HUDEP-2 (cell line): ENCODE measurements at regions not wholly inside any gene's neighbourhood (a gene's known extent, or its start where the extent isn't known, plus 50 kb on each side); places are given as distances from the start of the nearest gene placed in this dataset.

Source experiments
- DNase-seq, 76 experiments: peaks; one replicate each; lab custom pipeline; 2025; ENCODE audit not compliant: unreplicated experiment in 76 of 76; lab: John Stamatoyannopoulos, UW

DNA sequence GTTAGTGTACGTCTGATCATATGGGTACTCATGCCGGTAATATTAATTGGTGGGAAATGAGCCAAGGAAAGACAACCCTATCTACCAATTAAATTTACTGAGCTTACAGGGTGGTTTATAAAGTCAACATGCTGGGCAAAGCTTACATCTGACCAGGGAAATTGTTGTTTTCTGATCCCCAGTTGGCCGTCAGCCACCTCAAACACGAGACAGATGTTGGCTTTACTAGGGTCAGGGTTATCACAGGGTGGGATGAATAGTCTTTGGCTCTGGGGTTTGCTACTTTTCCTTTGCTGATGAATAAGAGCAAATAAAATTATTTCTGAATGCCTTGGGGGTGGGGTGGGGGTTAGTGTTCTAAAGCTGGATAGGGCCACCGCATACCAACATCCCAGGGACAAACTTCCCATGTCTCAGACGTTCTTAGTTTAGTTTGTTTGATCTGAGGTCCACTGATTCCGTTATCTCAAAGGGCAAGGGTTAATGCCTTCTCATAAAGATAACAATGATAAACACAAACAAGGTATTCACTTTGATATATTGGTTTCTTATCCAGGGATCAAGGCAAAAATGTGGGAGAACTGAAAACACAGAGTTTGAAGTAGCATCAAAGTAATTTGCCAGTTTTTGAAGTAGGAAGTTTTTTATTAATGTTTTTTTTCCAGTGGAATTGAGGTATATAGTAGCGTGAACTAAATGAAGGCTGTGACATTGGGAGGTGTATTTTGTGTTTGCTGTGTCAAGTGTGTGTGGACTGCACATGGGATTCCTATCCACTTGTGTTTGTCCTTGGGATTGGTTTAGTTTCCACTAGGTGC is 109.1 kb upstream of the RPS23 start:
- no peak for DNase-seq

DNA sequence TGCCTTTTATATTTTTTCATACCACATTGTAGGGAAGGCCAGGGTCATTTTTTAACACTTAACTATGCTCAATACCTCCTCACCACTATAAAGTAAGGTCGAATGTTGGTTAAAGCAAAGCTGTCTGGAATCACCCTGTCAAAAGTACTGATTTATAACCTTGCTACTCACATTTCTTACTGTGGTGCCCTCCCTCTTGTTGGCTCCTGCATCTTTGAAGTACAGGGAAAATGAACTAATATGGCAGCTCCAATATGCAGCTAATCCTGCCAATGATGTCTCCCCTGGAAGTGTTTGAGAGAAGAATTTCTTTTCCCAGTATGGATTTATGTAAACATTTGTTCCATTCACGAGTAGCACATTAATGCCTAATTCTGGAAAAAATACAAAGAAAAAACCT is 108.4 kb upstream of the RPS23 start:
- no peak for DNase-seq

DNA sequence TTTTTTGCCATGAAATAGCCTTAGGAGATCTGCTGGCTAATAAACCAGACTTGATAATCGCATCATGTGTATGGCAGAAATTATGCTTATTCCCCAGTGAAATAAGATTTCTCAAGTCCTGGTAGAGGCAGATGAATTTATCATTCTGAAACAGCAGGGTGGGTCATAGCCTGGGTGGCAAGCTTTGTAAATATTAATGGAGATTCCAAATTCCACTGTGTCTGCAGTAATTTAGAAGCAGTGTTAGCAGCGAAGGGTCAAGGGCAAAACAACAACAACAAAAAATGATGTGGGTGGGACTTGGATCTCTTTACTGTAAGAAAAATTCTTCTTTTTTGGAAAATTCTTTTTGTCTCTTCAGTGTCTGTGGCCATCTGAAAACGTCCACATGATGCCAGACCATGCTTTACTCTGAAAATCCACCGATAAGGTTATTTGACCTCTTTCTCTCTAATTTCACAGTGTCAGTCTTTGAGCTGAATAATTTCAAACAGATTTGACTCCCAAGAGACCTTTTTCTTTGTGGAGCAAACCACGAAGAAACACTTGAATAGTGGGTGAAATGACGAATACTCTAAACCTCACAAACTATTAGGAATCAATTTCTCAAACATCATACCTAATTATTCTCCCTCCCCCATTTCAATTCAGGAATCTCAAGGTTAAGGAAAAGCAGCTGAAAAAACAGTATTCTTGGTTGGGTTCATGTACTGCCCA is 106.0 kb upstream of the RPS23 start:
- no peak for DNase-seq

DNA sequence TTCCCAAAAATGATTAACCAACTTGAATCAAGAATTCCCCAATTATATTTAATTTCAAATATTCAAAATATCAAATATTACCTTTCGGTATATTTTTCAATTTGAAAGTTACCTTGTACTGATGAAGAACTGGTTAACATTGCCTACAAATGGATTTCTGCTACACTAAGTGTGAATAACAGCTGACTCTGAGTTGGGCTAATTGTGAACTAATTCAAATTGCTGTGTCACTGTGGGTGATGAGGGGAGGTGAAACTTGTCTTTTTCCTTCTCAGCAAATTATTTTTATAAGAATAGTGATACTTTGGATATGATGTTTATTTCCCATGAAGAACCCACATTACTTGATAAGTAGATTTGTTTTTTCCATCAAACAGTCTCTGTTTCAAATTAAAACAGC is 103.4 kb upstream of the RPS23 start:
- DNase-seq = no peak

DNA sequence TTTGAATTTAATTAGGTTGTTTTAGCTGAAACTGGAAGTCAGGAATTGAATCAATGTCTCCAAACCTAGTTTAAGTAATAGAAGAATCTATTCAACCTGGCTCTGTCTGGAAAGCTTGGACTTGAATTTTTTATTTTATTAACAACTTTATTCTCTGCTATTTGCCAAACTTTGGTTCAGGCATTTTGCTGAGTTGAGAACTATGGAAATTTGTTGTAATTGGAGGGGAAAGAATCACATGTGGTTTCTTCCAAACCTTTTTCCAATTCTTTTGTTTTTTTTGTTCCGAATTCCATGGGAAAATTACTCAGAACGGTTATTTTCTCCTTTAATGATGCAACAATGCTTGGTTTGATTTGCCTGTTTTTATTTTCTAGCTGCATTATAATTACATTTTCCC is 98.2 kb upstream of the RPS23 start:
- no peak for DNase-seq

DNA sequence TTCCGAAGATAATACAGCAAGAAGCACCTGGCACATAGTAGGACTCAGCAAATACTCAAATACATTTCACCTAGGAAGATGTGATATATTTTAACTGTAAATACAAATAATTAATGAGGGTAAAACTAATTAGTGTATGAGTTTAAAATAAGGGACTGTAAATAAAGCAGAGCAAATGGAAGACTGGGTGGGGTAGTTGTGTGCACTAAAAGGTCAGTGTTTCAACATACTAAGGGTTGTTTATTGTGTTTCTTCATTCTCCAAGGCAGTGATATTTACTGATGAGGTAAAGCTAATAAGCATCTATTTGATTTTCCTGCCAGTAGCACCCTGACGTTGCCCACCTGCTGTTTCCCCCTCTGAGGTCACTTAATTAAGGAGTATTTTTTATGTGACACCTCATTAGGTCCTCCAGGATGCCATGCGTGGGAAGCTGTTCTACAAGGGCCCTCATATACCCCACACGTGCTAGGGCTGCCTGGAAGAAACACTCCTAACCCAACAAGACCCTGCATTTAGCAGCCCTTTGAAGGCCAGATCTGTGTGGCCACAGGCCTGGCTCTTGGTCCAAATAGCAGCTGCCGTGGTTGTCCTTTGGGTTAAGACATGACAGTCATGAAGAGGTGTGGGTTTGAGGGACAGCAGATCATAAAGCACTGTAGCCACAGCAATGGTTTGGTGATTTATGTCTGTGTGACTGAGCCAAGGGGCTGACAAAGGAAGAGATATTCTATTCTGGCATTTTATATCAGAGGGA is 97.5 kb upstream of the RPS23 start:
- DNase-seq = no peak

DNA sequence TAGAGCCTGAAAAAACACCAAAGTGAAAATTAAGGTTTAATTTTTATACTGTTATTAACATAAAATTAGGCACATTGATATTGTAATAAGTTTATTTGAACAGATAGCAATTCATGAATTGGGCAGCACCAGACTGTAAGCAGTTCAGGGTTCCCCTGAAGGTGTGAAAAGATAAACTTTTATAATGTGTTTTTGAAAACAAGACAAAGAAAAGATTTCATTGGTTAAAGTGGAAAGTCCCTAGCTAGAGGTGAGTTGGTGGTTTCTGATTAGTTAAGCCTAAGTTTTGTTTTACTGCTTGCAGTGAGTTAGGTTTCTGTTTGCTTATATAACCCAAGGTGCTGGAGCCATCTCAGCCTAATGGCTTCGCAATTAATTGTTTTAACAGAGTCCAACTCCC is 96.5 kb upstream of the RPS23 start:
- DNase-seq = no peak

DNA sequence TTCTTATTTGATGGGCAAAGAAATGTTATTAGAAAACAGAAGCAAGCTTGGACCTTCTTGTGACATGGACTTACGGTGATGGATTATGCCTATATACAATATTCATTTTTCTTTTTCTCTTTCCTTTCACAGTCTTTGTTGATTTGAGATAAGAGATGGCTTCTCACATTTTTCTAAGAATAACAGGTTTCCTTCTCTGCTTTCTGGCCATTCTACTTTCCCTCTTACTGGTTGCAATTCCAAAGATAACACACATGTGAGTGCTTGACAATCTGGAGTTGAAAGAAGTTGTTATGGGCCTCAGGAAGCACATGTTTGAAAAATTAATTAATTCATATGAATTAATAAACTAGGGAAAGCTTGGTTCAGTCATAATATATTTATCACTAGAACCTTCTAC is 89.8 kb upstream of the RPS23 start:
- DNase-seq = no peak

DNA sequence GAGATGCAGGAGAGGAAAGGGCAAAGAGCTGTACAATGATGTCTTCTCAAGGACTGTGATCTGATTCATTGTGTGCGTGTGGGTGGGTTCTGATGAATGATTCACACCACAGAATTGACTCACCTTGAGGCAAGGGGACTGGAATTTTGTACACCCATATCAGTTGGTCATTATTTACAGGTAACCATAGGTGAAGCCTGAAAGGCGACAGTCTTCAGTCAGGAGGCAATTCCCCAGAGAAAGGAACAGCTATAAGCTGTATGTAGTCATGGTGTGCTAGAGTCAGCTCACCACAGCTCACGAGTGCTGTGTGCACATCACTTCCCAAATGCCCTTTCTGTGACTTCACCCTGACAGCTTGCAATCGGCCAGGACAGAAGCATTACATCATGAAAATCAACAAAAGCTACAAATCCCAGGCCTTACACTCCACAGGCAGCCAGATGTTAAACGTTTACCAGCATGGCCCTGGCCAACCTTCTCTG is 87.6 kb upstream of the RPS23 start:
- DNase-seq = no peak

DNA sequence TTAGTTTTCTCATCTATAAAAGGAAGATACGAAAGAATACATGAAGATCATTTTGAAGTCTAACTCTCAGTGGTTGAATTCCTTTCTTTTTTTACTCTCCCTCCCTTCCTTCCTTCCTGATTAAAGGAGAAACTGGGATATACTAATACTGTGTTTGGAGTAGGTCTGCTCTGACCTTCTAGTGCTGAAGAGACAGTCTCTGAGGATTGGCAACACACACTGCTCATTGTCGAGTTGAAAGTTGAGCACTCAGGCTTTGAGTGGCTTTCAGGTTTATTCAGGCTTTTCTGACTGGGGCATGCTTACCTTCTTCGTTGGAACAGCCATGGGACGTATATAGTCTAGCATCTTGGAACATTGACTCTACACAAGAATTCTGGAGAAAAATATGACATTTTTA is 86.9 kb upstream of the RPS23 start:
- no peak for DNase-seq

DNA sequence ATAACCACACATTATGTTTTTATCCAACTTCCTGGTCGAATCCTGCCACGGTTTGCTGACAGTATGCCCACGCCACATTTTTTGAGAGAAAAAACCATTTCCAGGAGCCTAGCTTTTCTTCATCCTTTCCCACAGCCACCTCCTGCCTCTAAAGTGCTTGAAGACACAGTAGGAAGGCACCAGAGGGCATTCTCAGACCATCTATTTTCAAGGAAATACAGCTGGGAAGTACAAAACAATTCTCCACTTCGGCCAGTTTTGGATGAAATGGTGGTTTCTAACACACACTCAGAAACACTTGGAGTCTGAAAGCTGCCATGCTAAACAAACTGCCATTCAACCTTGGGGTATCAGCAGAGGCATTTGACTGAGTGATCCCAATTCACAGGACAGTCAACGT is 86.3 kb upstream of the RPS23 start:
- no peak for DNase-seq

DNA sequence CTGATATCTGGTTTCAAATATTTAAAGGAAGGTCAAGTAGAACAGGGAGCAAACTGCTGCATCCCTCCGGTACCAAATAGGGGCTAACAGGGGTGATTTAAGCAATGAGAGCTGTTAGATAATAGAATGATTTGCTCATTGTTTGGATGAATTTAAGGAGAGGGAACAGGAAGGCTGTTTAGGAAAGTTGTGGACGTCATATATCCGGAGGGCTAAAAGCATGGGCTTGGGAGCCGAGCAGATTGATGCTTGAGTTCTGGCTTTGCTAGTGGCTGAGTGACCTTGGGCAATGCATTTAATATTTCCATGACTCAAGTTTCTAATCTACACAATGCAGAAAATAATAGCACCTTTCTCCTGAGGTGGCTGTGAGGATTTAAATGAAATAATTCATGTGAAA is 85.4 kb upstream of the RPS23 start:
- DNase-seq = no peak

DNA sequence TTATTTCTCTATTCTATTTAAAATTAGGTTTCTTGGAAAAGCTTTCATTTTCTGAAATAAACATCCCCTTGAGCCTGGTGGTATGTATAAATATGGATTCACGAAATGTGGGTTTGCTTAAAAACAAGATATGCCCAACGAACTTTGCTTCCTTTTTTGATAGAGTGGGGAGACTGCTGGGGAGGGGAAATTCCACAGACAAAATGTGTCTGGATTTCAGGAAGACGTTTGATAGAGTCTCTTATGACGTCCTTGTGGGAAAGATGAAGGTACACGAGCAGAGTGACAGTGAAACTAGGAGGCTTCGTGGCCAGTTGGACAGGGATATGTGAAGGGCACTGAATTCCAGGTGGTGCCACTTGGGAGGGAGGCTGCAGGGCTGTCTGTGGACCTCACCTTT is 84.5 kb upstream of the RPS23 start:
- no peak for DNase-seq

DNA sequence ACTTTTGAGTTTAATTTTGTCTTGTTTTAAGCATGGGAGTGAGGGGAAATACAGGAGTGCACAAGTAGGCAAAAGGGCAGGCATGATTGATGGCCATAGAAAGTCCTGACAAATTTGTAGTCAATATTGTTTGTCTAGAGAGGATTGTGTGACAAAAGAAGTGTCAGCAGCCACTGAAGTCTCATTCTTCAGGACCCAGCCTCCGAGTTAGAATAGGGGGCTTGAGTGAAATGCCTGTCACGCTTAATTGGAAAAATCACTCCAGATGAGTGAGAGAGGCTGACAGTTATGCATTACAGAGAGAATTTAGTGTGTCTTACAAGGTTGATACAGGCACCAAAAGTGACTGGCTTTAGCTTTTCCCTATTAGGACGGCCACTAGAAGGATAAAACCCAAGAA is 81.9 kb upstream of the RPS23 start:
- DNase-seq = no peak

DNA sequence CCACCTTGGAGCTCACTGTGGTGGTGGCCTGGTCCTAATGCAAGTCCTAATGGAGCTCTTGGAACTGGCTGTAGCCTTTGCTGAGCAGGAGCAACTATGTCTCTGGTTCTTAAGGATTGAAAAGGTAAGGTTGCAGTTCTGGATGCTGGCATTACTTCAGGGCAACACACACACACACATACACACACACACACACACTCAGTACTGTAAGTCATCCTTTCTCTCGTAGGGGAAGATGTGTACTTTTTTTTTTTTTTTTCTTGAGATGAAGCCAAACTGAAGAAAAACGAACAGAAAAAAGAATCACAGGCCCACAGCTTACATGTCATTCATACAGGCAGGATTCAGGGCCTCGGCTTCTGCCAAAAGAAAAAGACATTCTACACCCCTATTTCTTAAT is 81.1 kb upstream of the RPS23 start:
- no peak for DNase-seq

DNA sequence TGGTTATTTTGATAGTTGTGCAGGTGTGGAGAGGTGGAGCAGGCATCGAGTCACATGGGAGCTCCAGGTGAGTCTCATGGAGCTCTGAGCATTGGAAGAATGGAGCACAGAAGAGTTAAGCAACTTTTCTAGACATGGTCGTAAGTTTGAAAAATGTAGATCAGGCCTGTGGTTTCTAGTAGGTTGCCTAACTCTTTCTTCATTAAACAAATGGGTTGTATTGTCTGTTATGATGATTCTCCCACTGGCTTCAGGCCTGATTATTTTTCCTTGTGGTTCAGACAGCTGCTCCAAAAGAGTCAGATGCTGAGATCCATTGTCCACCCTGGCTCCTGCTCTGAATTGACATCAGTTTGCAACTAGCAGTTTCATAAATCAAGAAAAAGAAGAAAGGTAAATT is 80.3 kb upstream of the RPS23 start:
- no peak for DNase-seq

DNA sequence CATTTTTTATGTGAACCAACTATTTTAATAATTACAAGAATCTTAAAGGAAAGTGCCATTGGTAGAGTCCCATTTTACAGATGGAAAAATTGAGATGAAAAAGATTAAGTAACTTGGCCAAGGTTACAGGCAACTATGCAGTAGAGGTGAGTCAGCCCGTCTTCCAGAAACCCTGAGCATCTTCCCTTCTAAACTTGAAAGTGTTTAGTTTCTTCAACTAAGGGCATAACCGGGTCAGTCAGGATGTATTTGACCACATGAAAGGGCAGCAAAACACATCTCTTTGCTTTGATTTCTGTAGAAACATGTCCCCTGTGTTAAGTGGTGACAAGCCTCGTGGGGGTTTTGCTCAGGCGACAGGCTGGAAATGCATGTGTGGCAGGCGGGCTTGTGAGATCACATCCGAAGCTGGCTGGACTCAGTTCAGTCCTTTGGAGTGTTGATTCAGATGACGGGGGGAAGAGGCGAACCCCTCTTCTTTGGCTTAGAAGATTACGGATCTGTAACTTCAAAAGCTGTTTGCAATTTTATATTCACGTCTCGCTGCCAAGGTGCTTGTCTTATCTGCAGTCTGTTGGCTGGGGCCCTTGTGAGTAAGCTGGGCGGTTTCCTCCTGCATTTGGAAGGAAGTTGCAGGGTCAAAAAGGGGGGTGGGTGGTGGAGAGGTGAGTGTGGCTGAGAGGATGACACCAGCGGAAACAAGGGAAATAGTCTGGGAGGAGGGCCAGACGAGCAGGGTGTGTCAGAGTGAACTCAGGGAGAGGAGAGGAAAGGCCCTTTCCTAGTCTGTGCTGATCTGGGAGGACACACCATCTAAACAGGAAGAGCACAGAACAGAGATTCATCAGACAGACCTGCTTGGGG is 78.9 kb upstream of the RPS23 start:
- DNase-seq = peak in 32 of 76 experiments; percentile 1 to 37 (median 10)

DNA sequence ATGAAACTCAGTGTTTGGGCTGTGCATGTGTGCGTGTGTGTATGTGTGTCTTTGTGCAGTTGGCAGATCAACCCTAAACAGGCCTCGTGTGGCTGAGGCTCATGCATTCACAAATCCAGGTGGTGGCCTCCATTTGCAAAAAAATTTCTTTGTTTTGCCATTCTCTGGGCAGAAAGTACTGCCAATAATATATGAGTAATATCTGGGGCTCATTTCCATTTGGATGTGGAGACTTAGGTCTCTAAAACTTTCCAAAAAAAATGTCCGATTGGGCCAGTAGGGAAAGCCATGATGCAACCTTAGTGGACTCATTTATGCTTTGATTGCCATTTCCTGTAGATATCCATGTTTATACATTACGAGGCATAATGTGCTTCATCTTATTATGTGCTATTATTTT is 77.9 kb upstream of the RPS23 start:
- DNase-seq = no peak

DNA sequence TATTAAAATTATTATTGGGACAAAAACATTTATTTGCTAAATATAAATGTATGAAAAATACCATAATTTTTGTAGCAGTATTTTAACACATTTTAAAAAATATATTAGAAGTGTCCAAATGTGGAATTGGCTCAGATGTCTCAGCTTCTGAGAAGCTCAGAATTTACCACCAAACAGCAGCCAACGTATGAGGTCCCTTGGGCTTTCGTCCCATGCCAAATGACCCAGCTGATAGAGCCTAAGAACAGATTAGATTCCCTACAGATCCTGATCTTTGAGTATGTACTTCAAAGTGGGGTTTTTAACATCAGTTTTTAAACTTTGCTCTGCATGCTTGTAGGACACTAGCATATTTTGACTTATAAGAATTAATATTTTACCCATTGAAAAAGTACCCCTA is 77.3 kb upstream of the RPS23 start:
- DNase-seq = no peak

DNA sequence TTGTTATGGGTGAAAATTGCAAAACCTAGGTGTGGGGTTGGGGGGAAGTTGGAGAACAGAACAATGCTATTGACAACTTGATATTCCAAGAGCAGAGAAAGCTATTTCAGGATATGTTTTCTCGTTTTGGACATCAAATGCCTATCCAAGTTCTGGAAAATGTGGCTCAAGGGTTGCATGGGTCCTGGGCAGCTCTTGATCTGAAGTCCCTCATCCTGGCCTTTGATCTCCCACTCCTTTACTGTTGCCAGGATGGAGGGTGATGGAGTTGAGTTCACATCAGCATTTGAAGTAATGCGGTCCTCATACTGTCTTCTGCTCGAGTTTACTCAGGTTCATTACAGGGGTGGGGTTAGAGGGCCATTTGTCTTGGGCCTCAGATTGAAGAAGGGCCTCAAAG is 76.9 kb upstream of the RPS23 start:
- DNase-seq = no peak

DNA sequence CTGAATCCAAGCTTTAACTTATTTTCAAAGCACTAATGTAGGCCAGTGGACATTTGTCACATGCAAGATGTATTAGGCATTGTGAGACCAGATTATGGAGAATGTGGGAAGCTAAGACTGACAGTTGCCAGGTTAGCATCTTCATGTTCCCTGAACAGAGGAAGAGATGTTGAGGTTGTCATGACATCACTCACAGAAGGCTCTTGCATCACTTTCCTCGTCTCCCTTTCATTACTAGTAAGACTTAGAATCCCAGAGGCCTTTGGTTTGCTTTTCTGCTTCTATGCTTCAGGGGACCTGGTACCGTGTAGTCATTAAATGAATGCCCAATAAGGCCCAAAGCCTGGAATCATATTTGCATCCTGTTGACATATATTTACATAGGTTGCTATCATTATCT is 76.4 kb upstream of the RPS23 start:
- no peak for DNase-seq
